K562 (cell line): ENCODE measurements at regions not wholly inside any gene's neighbourhood (a gene's known extent, or its start where the extent isn't known, plus 50 kb on each side); places are given as distances from the start of the nearest gene placed in this dataset.

Experiments
- ATAC-seq: fragments of 200-7000 bp; cut with Tn5 transposase; 3 replicates; pipeline ENCODE4 v1.9.1; 2020; ENCODE audit warnings: moderate library complexity
- BruUV-seq: library from RNA; stranded (reverse); fragments of 400-500 nt; replicated peaks from 2 replicates; lab custom pipeline; 2021; lab: Mats Ljungman, UMichigan
- CTCF ChIA-PET: fragments of 300-600 bp; formaldehyde crosslinking; extraction: SDS; loops from one replicate; lab custom pipeline; 2021; ENCODE audit warnings: low intra/inter-chr PET ratio; lab: Yijun Ruan, JAX
- POLR2A ChIA-PET: fragments of 300-600, 350-650 bp; sonication (Branson Sonifier 250); formaldehyde crosslinking; extraction: SDS; loops from one replicate; lab custom pipeline; 2021; ENCODE audit warnings: antibody characterized with exemption, inconsistent platforms; lab: Yijun Ruan, JAX
- DNase-seq, 4 experiments: peaks; one replicate each; pipeline versions ENCODE4 v3.0.0 to v3.0.0-alpha.2; 2011 to 2018; ENCODE audit warnings: low spot score in 3 of 4, mixed read lengths in 3 of 4; ENCODE audit errors: extremely low read depth in 1 of 4
- FAIRE-seq: peaks from 2 replicates; lab custom pipeline; 2011; peaks lifted over from hg19 to GRCh38; lab: Jason Lieb, UNC
- H2AFZ ChIP-seq: 2 replicates; pipeline ENCODE4 v1.6.0; 2011; ENCODE audit warnings: low read depth, low read length, control low read depth, inconsistent platforms
- H3K27ac ChIP-seq: fragments of 200-600 bp; 3 replicates; pipeline ENCODE4 v1.8.0; 2011; ENCODE audit warnings: low read depth, mild to moderate bottlenecking, control low read depth, inconsistent platforms, low read length, moderate library complexity, mixed read lengths; ENCODE audit errors: extremely low read depth
- H3K27me3 ChIP-seq, 2 experiments: fragments of 300-600 bp in 1 of 2; 2 replicates in 1 of 2; 3 replicates in 1 of 2; pipeline versions ENCODE4 v1.6.0 to v1.8.0; 2011; ENCODE audit warnings: inconsistent platforms in 2 of 2, low read length in 2 of 2, mild to moderate bottlenecking in 1 of 2, mixed read lengths in 1 of 2, moderate library complexity in 1 of 2; ENCODE audit not compliant: control insufficient read depth in 2 of 2, insufficient read depth in 2 of 2
- H3K36me3 ChIP-seq: fragments of 300-600 bp; 3 replicates; pipeline ENCODE4 v1.8.0; 2011; ENCODE audit warnings: mild to moderate bottlenecking, low read length, inconsistent platforms; ENCODE audit not compliant: control insufficient read depth, insufficient read depth
- H3K4me1 ChIP-seq, 2 experiments: fragments of 200-600 bp in 1 of 2; replicated peaks in 1 of 2; 2 replicates in 1 of 2; 3 replicates in 1 of 2; pipeline versions ENCODE4 v1.5.1 to v1.8.0; 2011; ENCODE audit warnings: inconsistent platforms in 2 of 2, low read length in 2 of 2, mild to moderate bottlenecking in 1 of 2, mixed read lengths in 1 of 2, moderate library complexity in 1 of 2; ENCODE audit not compliant: control insufficient read depth in 2 of 2, insufficient read depth in 2 of 2
- H3K4me2 ChIP-seq: 2 replicates; pipeline ENCODE4 v1.6.1; 2011; ENCODE audit warnings: low read length, control low read depth, inconsistent platforms, mixed read lengths; ENCODE audit not compliant: insufficient read depth
- H3K4me3 ChIP-seq: fragments of 200-600 bp; sonication (generic), shearing (Covaris generic); 2 replicates; pipeline ENCODE4 v1.5.1; 2016; ENCODE audit warnings: control low read depth, inconsistent platforms
- H3K79me2 ChIP-seq: fragments of 200-600 bp; 3 replicates; pipeline ENCODE4 v1.8.0; 2011; ENCODE audit warnings: low read length, inconsistent platforms; ENCODE audit not compliant: control insufficient read depth, insufficient read depth
- H3K9ac ChIP-seq, 2 experiments: 2 replicates each; pipeline versions ENCODE4 v1.6.0 to v1.6.1; 2011; ENCODE audit warnings: low read depth in 2 of 2, low read length in 2 of 2, control low read depth in 1 of 2, inconsistent platforms in 1 of 2, mild to moderate bottlenecking in 1 of 2, mixed read lengths in 1 of 2; ENCODE audit not compliant: insufficient read depth in 1 of 2
- H3K9me1 ChIP-seq: one replicate; pipeline ENCODE4 v1.6.0; 2011; ENCODE audit warnings: inconsistent platforms, mild to moderate bottlenecking, low read length, moderate library complexity; ENCODE audit not compliant: control insufficient read depth, insufficient read depth
- H3K9me3 ChIP-seq: replicated peaks from 2 replicates; pipeline ENCODE4 v1.5.1; 2011; ENCODE audit warnings: low read depth, low read length, inconsistent platforms; ENCODE audit not compliant: control insufficient read depth, insufficient read depth
- H4K20me1 ChIP-seq: replicated peaks from 2 replicates; pipeline ENCODE4 v1.6.1; 2011; ENCODE audit warnings: low read length, inconsistent platforms, mixed read lengths; ENCODE audit not compliant: control insufficient read depth, insufficient read depth
- CBX5 ChIP-seq: IDR thresholded peaks from 2 replicates; pipeline ENCODE4 v1.6.1; 2014; ENCODE audit warnings: low read depth, borderline replicate concordance
- CBX8 ChIP-seq: fragments of 200-600 bp; sonication (generic); IDR thresholded peaks from 2 replicates; pipeline ENCODE4 v1.6.1; 2012; ENCODE audit warnings: borderline replicate concordance, mixed run types, low read depth, mild to moderate bottlenecking, moderate library complexity, mixed read lengths, low read length, control low read depth, inconsistent platforms; ENCODE audit not compliant: poor library complexity, severe bottlenecking; ENCODE audit errors: extremely low read depth
- HCFC1 ChIP-seq: IDR thresholded peaks from 2 replicates; pipeline ENCODE4 v1.6.1; 2012; ENCODE audit warnings: low read depth, low read length, improper control_type of control experiment
- PURB ChIP-seq: sonication (generic); formaldehyde crosslinking; IDR thresholded peaks from 2 replicates; pipeline ENCODE4 v1.9.0; 2021; ENCODE audit warnings: low read depth, mild to moderate bottlenecking, missing genetic modification reagents
- TEAD2 ChIP-seq: fragments of 450-650 bp; IDR thresholded peaks from 2 replicates; pipeline ENCODE4 v1.6.1; 2016; ENCODE audit warnings: missing genetic modification characterization, control low read depth, missing compliant biosample characterization
- ZBTB17 ChIP-seq: fragments of 450-650 bp; formaldehyde crosslinking; IDR thresholded peaks from 2 replicates; pipeline ENCODE4 v1.4.0; 2020; ENCODE audit warnings: mild to moderate bottlenecking
- ZFP36 ChIP-seq: fragments of 150-350 bp; IDR thresholded peaks from 2 replicates; pipeline ENCODE4 v1.6.1; 2018; ENCODE audit warnings: low read length, low read depth; ENCODE audit not compliant: partially characterized antibody
- ZNF512 ChIP-seq: IDR thresholded peaks from 2 replicates; pipeline ENCODE4 v1.6.1; 2016; ENCODE audit warnings: missing genetic modification characterization, missing compliant biosample characterization
- WGBS: fragments of 100-300 bp; shearing (Covaris generic); methylation state at CpG from one replicate; pipeline ENCODE4 v1.1.6; 2016; ENCODE audit warnings: low coverage, mixed read lengths; ENCODE audit not compliant: insufficient coverage; ENCODE audit errors: missing lambda C conversion rate; 5-methylcytosine and 5-hydroxymethylcytosine counted together
- in situ Hi-C: fragments of 300-500 bp; cut with MboI; formaldehyde crosslinking; loops from 4 replicates; pipeline ENCODE4 v1.15.0; 2018; ENCODE audit warnings: inconsistent platforms, mixed read lengths
- intact Hi-C: fragments of 100-400 bp; cut with micrococcal nuclease; formaldehyde crosslinking; loops from 2 replicates; pipeline ENCODE4 v1.14.2; 2022

- no peak for TF ChIP-seq ZNF512 (tag)
- no peak for TF ChIP-seq CBX8
- TF ChIP-seq TEAD2 (tag): no peak
Observed at GRCh38 chr14:87306409-87307168, 686.4 kb downstream of the GALC start (continued).

DNA sequence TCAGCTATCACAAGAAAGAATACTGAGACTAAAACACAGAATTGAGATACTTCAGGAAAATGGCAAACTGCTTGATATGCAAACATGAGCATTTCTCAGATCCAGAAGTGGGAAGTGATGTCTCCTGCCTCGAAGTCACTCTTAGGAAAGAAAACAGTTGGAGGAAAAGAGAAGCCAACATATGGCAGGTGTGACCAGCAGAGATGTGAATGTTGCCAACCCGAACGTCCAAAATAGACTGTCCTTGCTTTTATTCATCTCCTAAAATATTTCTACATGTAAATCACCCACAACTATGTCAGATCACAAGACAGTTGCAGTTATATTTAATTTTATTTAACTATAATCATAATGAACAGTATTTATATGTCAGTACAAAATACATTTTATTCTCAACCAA is 687.6 kb downstream of the GALC start:
- TF ChIP-seq HCFC1 (no peak), PURB (no peak), ZFP36 (no peak), ZBTB17 (CRISPR knock-in tag) (no peak), CBX5 (no peak)
- no peak for ATAC-seq
- Histone ChIP-seq H3K4me1 (no peaks in the 10 kb centered on the region), H3K9ac (no peak overlapping the region), H3K4me2 (no peak overlapping the region), H2AFZ (no peak overlapping the region), H3K36me3 (no peaks in the 10 kb centered on the region), H3K27ac (no peak overlapping the region), H3K79me2 (no peaks in the 10 kb centered on the region), H3K27me3 (no peaks in the 10 kb centered on the region), H3K9me3 (no peaks in the 10 kb centered on the region), H3K9me1 (no peaks in the 10 kb centered on the region), H4K20me1 (no peaks in the 10 kb centered on the region), H3K4me3 (no peak overlapping the region)
- 0% methylated on average over 3 of the region's 3 CpGs for WGBS
- ChIA-PET POLR2A (no interaction called here), CTCF (no interaction called here)
- no peak for DNase-seq
- no peak for FAIRE-seq
- in situ Hi-C loops (no loop called here), intact Hi-C loops (no loop called here)
- BruUV-seq: no TSS peak
